Stomach (tissue), 4 donors: ENCODE measurements at regions not wholly inside any gene's neighbourhood (a gene's known extent, or its start where the extent isn't known, plus 50 kb on each side); places are given as distances from the start of the nearest gene placed in this dataset.

Source experiments
- CTCF ChIP-seq, 7 experiments: fragments of 450-650 bp in 4 of 7; fragments of 200-600 bp in 3 of 7; sonication (generic) in 3 of 7; IDR thresholded peaks; one replicate each; pipeline ENCODE4 v1.5.1; 2016 to 2019; ENCODE audit warnings: antibody characterized with exemption in 7 of 7, control low read depth in 2 of 7, mild to moderate bottlenecking in 1 of 7
- EP300 ChIP-seq: sonication (generic); formaldehyde crosslinking; IDR thresholded peaks from one replicate; pipeline ENCODE4 v1.6.1; 2017; ENCODE audit warnings: antibody characterized with exemption
- POLR2A ChIP-seq, 4 donors: fragments of 450-650 bp; IDR thresholded peaks; one replicate each; pipeline ENCODE4 v1.6.1; 2016; ENCODE audit warnings: antibody characterized with exemption in 4 of 4, control low read depth in 2 of 4, mild to moderate bottlenecking in 1 of 4, moderate library complexity in 1 of 4

GRCh38 chrX:53824686-53825085 lies 138.2 kb upstream of the HUWE1 start:
- TF ChIP-seq CTCF (IDR thresholded peaks at IDR 0.05) (no peak), POLR2A (IDR thresholded peaks at IDR 0.05) (no peak), EP300 (no peak)
